ENCODE measurements at regions not wholly inside any gene's neighbourhood (a gene's known extent, or its start where the extent isn't known, plus 50 kb on each side); places are given as distances from the start of the nearest gene placed in this dataset.

- CTCF ChIA-PET: no interaction called here
- no peak for TF ChIP-seq CTCF (conservative IDR thresholded peaks at IDR 0.05)
- no peak for TF ChIP-seq EZH2 (IDR thresholded peaks at IDR 0.05; ENCODE audit: low read depth)
- Histone ChIP-seq H3K4me1 (replicated peaks; ENCODE audit: insufficient read depth) (no peaks in the 10 kb centered on the region), H4K20me1 (ENCODE audit: insufficient read depth) (no peaks in the 10 kb centered on the region), H3K27me3 (ENCODE audit: insufficient read depth, low read depth) (no peaks in the 10 kb centered on the region), H3K27ac (no peak overlapping the region), H3K4me3 (no peak overlapping the region), H3K36me3 (ENCODE audit: low read depth) (no peaks in the 10 kb centered on the region), H3K79me2 (ENCODE audit: low read depth) (no peaks in the 10 kb centered on the region), H3K9me3 (ENCODE audit: insufficient read depth, low read depth) (no peaks in the 10 kb centered on the region), H3K9me2 (ENCODE audit: insufficient read depth) (no peaks in the 10 kb centered on the region), H3F3A (ENCODE audit: insufficient read depth, low read depth) (no peaks in the 10 kb centered on the region), H3K4me2 (no peak overlapping the region), H2AFZ (no peak overlapping the region)
- intact Hi-C loops (cut with micrococcal nuclease; ENCODE audit: unreplicated experiment): no loop called here
- DNase-seq: no peak
- POLR2A ChIA-PET (ENCODE audit: unreplicated experiment): no interaction called here
- BruUV-seq (replicated peaks): no TSS peak
Measured at GRCh38 chr4:14504162-14504561, 498.1 kb upstream of the CPEB2 start.

GRCh38 chr4:14513471-14513870, 488.8 kb upstream of the CPEB2 start:
- TF ChIP-seq CTCF (conservative IDR thresholded peaks at IDR 0.05): no peak
- no peak for TF ChIP-seq EZH2 (IDR thresholded peaks at IDR 0.05; ENCODE audit: low read depth)
- Histone ChIP-seq H3F3A (ENCODE audit: insufficient read depth, low read depth) (no peaks in the 10 kb centered on the region), H3K4me2 (no peak overlapping the region), H3K36me3 (ENCODE audit: low read depth) (no peaks in the 10 kb centered on the region), H3K27me3 (ENCODE audit: insufficient read depth, low read depth) (no peaks in the 10 kb centered on the region), H3K79me2 (ENCODE audit: low read depth) (no peaks in the 10 kb centered on the region), H3K4me3 (no peak overlapping the region), H3K27ac (no peak overlapping the region), H2AFZ (no peak overlapping the region), H3K4me1 (replicated peaks; ENCODE audit: insufficient read depth) (no peaks in the 10 kb centered on the region), H4K20me1 (ENCODE audit: insufficient read depth) (no peaks in the 10 kb centered on the region), H3K9me3 (ENCODE audit: insufficient read depth, low read depth) (no peaks in the 10 kb centered on the region), H3K9me2 (ENCODE audit: insufficient read depth) (no peaks in the 10 kb centered on the region)
- ChIA-PET CTCF (no interaction called here), POLR2A (ENCODE audit: unreplicated experiment) (interaction anchor here (0.5 kb wide), 1 partner anchor 315 kb away, joined by 3 read pairs; no protein-coding TSS in a partner anchor)
- intact Hi-C loops (cut with micrococcal nuclease; ENCODE audit: unreplicated experiment): no loop called here
- no TSS peak for BruUV-seq (replicated peaks)
- DNase-seq: no peak

GRCh38 chr4:14515556-14515955, 486.7 kb upstream of the CPEB2 start:
- no TSS peak for BruUV-seq (replicated peaks)
- TF ChIP-seq EZH2 (IDR thresholded peaks at IDR 0.05; ENCODE audit: low read depth): no peak
- no peak for TF ChIP-seq CTCF (conservative IDR thresholded peaks at IDR 0.05)

More at GRCh38 chr4:14515556-14515955, 486.7 kb upstream of the CPEB2 start:
- Histone ChIP-seq H3K27ac (no peak overlapping the region), H3F3A (ENCODE audit: insufficient read depth, low read depth) (no peaks in the 10 kb centered on the region), H3K4me1 (replicated peaks; ENCODE audit: insufficient read depth) (no peaks in the 10 kb centered on the region), H3K36me3 (ENCODE audit: low read depth) (no peaks in the 10 kb centered on the region), H3K79me2 (ENCODE audit: low read depth) (no peaks in the 10 kb centered on the region), H3K27me3 (ENCODE audit: insufficient read depth, low read depth) (no peaks in the 10 kb centered on the region), H4K20me1 (ENCODE audit: insufficient read depth) (no peaks in the 10 kb centered on the region), H3K9me2 (ENCODE audit: insufficient read depth) (no peaks in the 10 kb centered on the region), H3K9me3 (ENCODE audit: insufficient read depth, low read depth) (no peaks in the 10 kb centered on the region), H3K4me3 (no peak overlapping the region), H2AFZ (no peak overlapping the region), H3K4me2 (no peak overlapping the region)
- ChIA-PET CTCF (no interaction called here), POLR2A (ENCODE audit: unreplicated experiment) (no interaction called here)
- no peak for DNase-seq
- intact Hi-C loops (cut with micrococcal nuclease; ENCODE audit: unreplicated experiment): no loop called here
